AG04449 (cell line): ENCODE measurements at regions not wholly inside any gene's neighbourhood (a gene's known extent, or its start where the extent isn't known, plus 50 kb on each side); places are given as distances from the start of the nearest gene placed in this dataset.
A peak's percentile ranks its signal among the peaks of the same experiment; 100 is the strongest.

Experiments used
- CTCF ChIA-PET: fragments of 350-600 bp; formaldehyde crosslinking; extraction: SDS; loops from one replicate; lab custom pipeline; 2021; ENCODE audit warnings: antibody characterized with exemption; lab: Yijun Ruan, JAX
- POLR2A ChIA-PET: fragments of 400-600, 350-600 bp; formaldehyde crosslinking; extraction: SDS; loops from one replicate; lab custom pipeline; 2020; ENCODE audit warnings: antibody characterized with exemption, inconsistent platforms; lab: Yijun Ruan, JAX
- DNase-seq: peaks from one replicate; pipeline ENCODE4 v3.0.0-alpha.2; 2010; ENCODE audit warnings: low read depth, low spot score
- H3K4me3 ChIP-seq: 2 replicates; pipeline ENCODE4 v1.5.1; 2011; ENCODE audit warnings: low read depth, mild to moderate bottlenecking, control low read depth, low read length
- CTCF ChIP-seq: IDR thresholded peaks from one replicate; pipeline ENCODE4 v1.5.1; 2011; ENCODE audit warnings: mild to moderate bottlenecking, moderate library complexity, low read length, control low read depth, inconsistent platforms; ENCODE audit not compliant: insufficient read depth; ENCODE audit errors: missing control alignments

- DNase-seq: no peak
- TF ChIP-seq CTCF: no peak
- ChIA-PET POLR2A (no interaction called here), CTCF (interaction anchor here (3.1 kb wide), 1 partner anchor 28 kb away, joined by 8 read pairs; no protein-coding TSS in a partner anchor)
- H3K4me3 ChIP-seq: no peak overlapping the region
Observed at GRCh38 chr12:111270774-111271173, 98.1 kb downstream of the PHETA1 start.

- POLR2A ChIA-PET: no interaction called here
- CTCF ChIA-PET: no interaction called here
- no peak for TF ChIP-seq CTCF
- no peak overlapping the region for H3K4me3 ChIP-seq
- DNase-seq: no peak
Observed at GRCh38 chr12:111270239-111270638, 98.7 kb downstream of the PHETA1 start.

GRCh38 chr12:111269718-111270117 is 99.2 kb downstream of the PHETA1 start:
- DNase-seq: no peak
- H3K4me3 ChIP-seq: no peak overlapping the region
- ChIA-PET CTCF (no interaction called here), POLR2A (no interaction called here)
- no peak for TF ChIP-seq CTCF

DNA sequence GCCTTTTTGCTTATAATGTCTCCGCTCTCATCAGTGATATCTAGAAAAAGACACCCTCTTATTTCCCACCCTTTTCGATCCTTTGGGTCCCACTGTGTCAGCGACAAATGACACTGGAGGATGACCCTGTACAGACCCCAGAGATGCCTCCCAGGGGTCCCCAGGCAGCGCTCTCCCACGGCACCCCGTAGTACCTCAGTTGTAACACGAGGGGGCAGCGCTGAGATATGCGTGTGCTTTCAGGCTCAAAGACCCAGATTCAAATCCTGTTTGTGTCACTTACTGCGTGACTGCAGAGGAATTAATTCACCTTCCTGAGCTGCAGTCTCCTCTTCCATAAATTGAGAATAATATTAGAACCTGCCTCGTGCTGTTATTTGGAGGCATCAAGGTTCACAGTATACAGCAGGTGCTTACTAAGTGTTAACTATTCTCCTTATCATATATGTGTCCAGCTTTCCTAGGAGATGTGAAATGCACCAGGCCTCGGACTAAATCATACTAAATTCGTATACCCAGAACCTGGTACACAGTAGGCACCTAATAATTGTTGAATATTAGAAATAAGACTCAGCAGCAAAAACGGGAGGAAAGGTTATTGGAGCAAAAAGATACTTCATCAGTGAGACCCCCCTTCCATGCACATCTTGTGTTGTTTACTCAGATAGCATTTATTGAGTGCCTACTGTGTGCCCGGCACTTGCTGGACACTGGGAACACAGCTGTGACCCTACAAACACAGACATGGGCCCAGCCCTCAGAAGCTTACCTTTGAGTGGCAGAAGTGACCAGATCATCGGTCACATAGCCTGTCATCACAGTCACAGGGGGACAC is 99.9 kb downstream of the PHETA1 start:
- ChIA-PET POLR2A (no interaction called here), CTCF (interaction anchor here (1.6 to 2.0 kb wide), 2 partner anchors 20 to 35 kb away, joined by 4 to 5 read pairs; no protein-coding TSS in a partner anchor)
- no peak for DNase-seq
- no peak overlapping the region for H3K4me3 ChIP-seq
- peak; percentile 38 for TF ChIP-seq CTCF

- no peak for DNase-seq
- ChIA-PET CTCF (interaction anchor here (1.1 to 2.0 kb wide), 3 partner anchors 8 to 37 kb away, joined by 3 to 5 read pairs (median 4); no protein-coding TSS in a partner anchor), POLR2A (no interaction called here)
- H3K4me3 ChIP-seq: no peak overlapping the region
- no peak for TF ChIP-seq CTCF
Observed at GRCh38 chr12:111267144-111267543, 101.8 kb downstream of the PHETA1 start.

GRCh38 chr12:111261911-111262676 is 106.8 kb downstream of the PHETA1 start:
- CTCF ChIA-PET: no interaction called here
- no peak for TF ChIP-seq CTCF
- POLR2A ChIA-PET: no interaction called here
- no peak overlapping the region for H3K4me3 ChIP-seq
- DNase-seq: no peak
